Stomach (tissue), 4 donors: ENCODE measurements at regions not wholly inside any gene's neighbourhood (a gene's known extent, or its start where the extent isn't known, plus 50 kb on each side); places are given as distances from the start of the nearest gene placed in this dataset.

Experiments used
- EP300 ChIP-seq: sonication (generic); formaldehyde crosslinking; IDR thresholded peaks from one replicate; pipeline ENCODE4 v1.6.1; 2017; ENCODE audit warnings: antibody characterized with exemption
- POLR2A ChIP-seq, 4 donors: fragments of 450-650 bp; IDR thresholded peaks; one replicate each; pipeline ENCODE4 v1.6.1; 2016; ENCODE audit warnings: antibody characterized with exemption in 4 of 4, control low read depth in 2 of 4, mild to moderate bottlenecking in 1 of 4, moderate library complexity in 1 of 4
- POLR2AphosphoS5 ChIP-seq, 3 donors: sonication (generic); formaldehyde crosslinking; IDR thresholded peaks; one replicate each; pipeline ENCODE4 v1.6.1; 2016; ENCODE audit warnings: antibody characterized with exemption in 3 of 3
- TF ChIP-seq, protein P1 (sequence below), 7 experiments: fragments of 450-650 bp in 4 of 7; fragments of 200-600 bp in 3 of 7; sonication (generic) in 3 of 7; IDR thresholded peaks; one replicate each; pipeline ENCODE4 v1.5.1; 2016 to 2019; ENCODE audit warnings: antibody characterized with exemption in 7 of 7, control low read depth in 2 of 7, mild to moderate bottlenecking in 1 of 7

DNA sequence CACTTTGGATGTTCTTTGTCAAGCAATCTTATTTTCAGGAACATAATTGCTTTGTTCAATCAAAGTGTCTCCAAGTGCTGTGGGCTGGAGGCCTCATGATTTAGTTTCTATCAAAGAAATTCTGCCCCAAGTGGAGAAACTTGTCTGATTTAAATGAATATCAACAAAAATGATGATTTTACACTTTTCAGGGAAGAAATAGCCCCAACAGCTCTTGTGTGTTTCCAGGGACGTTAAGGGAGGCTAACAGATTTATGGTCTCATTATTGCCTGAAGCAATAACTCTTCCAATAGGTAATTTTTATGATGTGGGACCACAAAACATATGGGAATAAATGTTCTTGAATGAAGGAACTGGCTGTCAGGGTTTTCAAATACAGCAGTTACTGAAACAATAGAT, 699.1 kb downstream of the FAM181B start:
- TF ChIP-seq, protein P1, sequence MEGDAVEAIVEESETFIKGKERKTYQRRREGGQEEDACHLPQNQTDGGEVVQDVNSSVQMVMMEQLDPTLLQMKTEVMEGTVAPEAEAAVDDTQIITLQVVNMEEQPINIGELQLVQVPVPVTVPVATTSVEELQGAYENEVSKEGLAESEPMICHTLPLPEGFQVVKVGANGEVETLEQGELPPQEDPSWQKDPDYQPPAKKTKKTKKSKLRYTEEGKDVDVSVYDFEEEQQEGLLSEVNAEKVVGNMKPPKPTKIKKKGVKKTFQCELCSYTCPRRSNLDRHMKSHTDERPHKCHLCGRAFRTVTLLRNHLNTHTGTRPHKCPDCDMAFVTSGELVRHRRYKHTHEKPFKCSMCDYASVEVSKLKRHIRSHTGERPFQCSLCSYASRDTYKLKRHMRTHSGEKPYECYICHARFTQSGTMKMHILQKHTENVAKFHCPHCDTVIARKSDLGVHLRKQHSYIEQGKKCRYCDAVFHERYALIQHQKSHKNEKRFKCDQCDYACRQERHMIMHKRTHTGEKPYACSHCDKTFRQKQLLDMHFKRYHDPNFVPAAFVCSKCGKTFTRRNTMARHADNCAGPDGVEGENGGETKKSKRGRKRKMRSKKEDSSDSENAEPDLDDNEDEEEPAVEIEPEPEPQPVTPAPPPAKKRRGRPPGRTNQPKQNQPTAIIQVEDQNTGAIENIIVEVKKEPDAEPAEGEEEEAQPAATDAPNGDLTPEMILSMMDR (IDR thresholded peaks at IDR 0.05), result no peak
- TF ChIP-seq POLR2A (IDR thresholded peaks at IDR 0.05) (no peak), POLR2AphosphoS5 (IDR thresholded peaks at IDR 0.05) (no peak), EP300 (no peak)
